Anterior cingulate cortex (tissue), 58 donors: ENCODE measurements at regions not wholly inside any gene's neighbourhood (a gene's known extent, or its start where the extent isn't known, plus 50 kb on each side); places are given as distances from the start of the nearest gene placed in this dataset.
"Not testable (repeated sequence)": the region's sequence is repeated elsewhere in the genome, so short reads cannot be mapped to it uniquely, and the experiment has no call there.

Experiments
- DNase-seq, 58 donors: peaks; one replicate each; lab custom pipeline; 2025; lab: John Stamatoyannopoulos, UW

DNA sequence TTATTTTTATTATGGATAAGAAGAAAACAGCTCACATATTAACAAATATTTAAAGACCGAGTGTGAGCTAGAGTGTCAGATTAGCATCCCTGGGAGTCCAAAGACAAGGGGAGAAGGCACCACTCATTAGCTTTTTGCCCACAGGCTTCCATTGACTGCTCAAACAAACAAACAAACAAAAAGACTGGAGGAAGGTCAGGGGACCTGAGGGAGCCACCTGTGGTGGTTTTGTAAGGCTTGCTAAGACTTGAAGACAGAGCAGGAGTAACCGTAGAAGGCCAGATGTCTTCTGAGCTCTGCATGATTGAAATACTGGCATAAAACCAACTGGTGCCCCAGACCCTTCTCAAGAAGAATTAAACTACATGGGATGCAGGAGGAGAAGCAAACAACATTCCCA lies 395.2 kb upstream of the CNTN5 start:
- no peak for DNase-seq

DNA sequence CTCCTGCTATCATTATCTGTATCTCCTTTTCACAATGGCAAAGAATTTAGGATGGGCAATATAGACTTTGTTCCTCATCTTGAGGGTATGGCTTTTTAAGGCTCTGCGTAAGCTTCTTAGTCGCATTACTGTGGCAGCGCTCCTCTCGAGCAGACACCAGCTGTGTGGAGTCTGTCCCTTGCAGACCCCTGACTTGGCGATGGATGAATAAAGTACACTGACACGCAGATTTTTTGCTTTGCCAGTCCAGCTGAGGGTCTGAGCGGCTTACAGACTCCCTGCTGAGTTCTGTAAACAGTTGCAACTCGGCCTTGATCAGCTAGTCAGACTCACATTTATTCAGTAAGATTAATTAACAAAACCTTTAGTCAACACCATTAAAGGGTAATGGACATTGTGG lies 390.0 kb upstream of the CNTN5 start:
- DNase-seq: no peak

DNA sequence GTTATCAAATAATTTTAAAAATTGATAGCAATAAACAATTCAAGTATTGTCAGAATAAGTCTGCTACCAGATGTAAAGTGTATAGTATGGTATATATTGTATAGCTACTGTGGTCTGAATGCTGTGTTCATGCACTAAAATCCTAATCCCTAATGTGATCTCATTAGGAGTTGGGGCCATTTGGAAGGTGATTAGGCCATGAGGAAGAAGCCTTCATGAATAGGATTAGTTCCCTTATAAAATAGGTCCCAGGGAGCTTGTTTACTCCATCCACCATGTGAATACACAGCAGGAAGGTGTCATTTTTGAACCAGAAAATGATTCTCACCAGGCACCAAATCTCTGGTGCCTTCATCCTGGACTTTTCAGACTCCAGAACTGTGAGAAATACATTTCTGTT lies 363.0 kb upstream of the CNTN5 start:
- no peak for DNase-seq

DNA sequence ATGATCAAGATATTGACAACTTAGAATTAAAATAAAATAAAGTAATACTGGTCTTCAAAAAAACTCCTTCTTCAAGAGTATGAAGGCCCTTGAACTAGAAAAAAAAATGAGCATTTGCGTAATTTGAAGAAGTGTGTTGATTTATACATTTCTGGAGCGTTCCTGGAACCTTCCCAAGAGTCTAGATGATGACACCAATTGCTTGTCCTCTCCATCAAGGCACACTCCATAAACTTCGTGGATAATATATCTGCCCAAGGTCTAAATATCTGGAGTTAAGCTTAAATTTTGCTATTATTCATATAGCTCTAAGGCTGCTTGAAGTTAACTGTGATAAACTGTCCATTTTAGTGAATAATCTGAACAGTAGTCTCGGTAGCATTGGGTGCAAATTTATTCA lies 361.3 kb upstream of the CNTN5 start:
- no peak for DNase-seq

DNA sequence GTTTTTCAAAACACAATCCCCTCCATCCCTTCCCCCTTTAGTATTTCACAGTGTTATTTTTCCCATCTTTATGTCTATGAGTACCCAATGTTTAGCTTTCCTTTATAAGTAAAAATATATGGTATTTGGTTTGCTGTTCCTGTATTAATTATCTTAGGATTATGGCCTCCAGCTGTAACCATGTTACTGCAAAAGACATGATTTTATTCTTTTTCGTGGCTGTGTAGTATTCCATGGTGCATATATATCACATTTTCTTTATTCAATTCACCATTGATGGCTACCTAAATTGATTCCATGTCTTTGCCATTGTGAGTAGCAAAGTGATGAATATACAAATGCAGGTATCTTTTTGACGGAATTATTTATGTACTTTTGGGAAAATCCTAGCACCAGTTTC lies 346.4 kb upstream of the CNTN5 start:
- no peak for DNase-seq

DNA sequence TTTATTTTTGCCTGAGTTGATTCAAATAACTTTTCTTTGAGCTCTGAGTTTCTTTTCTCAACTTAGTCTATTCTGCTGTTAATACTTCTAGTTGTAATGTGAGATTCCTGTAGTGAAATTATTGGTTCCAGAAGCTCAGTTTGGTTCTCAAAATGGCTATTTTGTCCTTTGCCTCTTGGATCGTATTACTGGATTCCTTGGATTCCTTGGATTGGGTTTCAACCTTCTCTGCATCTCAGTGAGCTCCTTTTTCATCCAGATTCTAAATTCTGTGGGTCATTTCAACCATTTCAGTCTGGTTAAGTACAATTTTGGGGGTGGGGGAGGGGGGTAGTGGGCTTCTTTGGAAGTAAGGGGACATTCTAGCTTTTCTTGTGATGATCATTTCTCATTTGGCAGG lies 341.1 kb upstream of the CNTN5 start:
- DNase-seq: no peak

DNA sequence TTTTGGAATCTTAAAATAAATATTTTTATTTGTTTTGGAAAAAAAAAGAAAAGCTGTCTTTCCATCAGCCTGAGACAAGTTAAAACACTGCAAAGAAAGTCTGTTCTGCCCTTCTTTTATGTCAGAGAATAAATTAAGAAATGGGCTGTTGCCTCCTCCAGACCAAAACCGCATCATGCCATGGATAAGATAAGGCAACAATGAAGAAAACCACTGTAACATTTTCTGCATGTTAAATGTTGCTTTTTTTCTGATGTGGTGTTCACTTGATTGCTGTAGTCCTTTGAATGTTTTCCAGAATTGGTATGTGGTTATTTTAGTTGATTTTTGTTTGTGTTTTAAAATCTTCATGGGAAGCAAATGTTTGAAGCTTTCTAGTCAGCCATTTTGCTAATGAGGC lies 319.2 kb upstream of the CNTN5 start:
- DNase-seq: no peak

DNA sequence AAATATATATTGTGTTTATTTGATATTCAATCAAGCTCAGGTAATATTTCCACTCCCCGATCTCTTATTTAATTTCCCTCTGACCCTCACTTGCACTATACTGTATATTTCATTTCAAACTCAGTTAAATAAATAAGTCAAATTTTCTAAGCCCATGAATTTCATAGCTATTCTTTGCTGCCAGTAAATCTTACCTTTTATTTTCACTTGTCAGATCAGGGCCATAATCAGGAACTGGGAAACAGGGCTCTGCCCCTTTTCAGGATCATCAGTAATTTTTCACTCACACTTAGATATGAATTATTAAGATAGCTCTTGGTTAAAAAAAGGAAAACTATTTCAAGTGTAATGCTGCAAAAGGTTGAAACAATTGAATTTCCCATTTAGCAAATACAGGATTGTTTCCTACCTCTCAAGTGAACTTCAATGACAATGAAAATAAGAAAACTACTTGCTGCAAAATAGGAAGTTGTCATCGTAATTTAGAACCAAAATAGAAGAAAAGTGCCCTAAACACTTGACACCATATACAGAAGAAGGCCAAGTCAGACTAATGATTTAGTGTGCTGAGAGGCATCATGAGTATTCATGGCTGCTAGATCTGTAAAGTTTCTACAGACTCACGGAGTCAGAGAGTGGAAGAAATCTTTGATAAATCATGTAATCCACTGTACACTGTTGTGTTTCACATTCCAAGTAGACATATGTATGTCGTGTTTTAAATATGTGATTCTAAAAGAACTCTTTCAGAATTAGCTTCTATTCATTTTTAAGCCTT lies 316.8 kb upstream of the CNTN5 start:
- DNase-seq: no peak

DNA sequence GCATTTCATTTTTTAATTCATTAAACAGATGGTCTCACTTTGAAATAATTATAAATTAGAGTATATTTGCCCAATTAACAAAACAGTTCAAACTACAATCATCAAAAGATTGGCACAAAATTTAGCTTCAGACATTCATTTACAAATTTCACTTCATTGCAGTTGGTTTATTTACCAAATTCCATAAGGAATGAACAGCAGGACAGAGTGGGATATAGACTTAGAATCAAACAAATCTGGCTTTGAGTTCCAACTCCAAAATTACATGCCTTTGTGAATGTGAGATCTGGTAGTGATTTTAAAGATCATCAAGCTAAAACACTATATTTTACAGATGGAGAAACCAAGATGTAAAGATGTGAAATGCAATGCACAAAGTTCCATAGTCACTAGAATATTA lies 310.7 kb upstream of the CNTN5 start:
- no peak for DNase-seq

DNA sequence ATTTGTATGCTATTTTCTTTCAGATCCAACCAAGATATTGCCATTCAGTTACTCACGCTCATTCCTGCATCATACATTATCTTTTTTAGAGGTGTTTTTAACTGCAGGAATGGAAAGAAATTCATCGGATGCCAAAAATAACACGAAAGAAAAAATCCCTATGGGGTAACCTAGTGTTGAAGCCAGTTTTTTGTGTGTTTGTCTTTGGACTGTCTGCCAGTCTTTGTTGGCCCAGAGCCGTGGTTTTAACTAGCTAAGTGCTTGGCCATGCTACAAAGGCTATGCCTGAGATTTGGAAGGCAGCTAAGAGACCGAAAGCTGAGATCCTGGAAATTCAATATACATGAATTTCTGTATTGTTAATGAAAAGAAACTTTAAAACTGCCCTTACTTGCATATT lies 309.8 kb upstream of the CNTN5 start:
- DNase-seq: peak in 7 of 58 donors; percentile 1 to 29 (median 4)

DNA sequence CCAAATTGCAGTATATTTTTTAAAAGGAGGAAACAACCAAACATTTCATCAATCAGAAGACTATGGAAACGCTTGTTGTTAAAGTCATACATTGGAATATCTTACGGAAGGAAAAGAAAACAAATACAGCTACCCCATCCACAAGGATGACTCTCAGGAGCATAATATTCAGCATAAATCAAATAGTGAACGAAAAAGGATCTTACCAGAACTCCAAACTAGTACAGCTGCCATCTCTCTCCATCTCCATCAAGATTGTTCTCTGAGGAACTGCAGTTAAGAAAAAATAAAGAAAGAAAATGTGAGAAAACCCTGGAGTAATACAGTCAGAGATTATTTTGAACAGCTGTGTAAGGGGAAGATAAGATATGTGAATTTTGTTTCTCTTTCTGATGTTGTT lies 299.8 kb upstream of the CNTN5 start:
- no peak for DNase-seq

DNA sequence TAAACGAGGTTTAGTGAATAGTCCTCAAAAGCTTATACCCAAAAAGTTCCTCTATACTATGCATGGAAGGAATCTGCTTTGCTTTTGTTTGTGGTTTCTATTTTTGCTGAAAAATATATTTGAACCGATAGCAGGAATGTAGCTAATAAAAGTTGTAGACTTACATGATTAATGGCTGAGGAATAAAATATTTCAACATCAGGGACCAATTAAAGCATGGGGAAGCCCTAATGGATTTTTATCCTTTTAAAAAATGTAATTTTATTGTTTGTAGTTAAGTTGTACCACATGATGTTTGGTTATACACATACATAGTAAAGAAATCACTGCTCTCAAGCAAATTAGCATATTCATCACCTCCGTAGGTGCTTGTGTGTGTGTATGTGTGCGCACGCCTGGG lies 295.3 kb upstream of the CNTN5 start:
- DNase-seq: no peak

DNA sequence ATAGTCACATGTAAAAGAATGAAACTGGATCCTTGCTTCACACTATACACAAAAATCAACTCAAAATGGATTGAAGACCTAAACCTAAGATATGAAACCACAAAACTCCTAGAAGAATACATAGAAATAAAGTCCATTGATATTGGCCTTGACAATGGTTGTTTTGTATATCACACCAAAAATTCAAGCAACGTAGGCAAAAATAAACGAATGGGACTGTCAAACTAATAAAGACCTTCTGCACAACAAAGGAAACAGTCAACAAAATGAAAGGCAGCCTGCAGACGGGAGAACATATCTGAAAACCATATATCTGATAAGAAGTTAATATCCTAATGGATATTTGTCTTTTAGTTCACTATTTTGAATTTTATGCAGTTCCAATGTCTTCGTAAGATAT lies 292.3 kb upstream of the CNTN5 start:
- DNase-seq: no peak

DNA sequence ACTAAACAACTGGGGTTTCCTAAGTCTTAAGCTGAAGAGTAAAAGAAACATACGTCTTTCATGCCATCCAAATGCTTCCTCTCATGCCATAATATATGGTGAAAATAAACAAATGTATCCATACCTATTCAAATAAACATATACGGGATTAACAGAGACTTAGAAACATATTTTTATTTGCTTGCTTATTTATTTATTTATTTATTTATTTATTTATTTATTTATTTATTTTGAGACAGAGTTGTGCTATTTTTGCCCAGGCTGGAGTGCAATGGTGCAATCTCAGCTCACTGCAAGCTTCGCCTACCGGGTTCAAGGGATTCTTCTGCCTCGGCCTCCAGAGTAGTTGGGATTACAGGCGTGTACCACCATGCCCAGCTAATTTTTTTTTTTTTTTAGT lies 291.6 kb upstream of the CNTN5 start:
- no peak for DNase-seq

DNA sequence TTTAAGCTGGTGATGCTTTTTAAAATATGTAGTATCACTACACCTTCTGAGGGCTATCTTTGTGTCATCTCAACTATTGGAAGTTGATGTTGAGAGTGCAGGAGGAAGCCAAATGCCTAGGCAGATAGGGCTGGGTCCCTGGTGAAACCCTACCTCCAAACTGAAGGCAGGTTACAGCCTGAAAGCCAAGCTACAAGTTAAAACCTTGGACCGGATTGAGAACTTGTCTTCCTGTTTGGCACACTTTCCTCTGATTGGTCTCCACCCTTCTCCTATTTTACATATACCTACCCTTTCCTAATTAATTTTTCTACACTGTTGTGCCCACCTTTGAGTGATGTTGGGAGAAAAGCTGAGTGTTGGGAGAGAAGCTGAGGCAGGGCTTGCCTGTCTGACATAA lies 287.8 kb upstream of the CNTN5 start:
- DNase-seq: no peak

DNA sequence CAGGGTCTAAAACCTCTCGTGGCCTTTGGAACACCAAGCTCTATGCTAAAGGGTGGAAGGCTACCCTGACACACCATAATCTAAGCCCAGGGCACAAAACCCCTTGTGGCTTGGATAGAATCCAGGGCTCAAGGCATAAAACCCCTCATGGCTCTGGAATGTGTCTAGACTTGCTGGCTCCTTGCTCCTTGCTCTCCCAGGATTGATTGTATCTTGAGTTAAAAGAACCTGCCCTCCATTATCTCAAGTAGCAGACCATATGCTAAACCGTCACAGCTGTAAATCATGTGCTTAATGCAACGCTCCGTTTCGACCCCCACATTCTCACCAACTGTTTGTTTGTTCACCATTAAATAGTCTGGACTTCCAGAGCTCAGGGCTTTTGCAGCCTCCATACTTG lies 287.4 kb upstream of the CNTN5 start:
- not testable (repeated sequence) for DNase-seq

DNA sequence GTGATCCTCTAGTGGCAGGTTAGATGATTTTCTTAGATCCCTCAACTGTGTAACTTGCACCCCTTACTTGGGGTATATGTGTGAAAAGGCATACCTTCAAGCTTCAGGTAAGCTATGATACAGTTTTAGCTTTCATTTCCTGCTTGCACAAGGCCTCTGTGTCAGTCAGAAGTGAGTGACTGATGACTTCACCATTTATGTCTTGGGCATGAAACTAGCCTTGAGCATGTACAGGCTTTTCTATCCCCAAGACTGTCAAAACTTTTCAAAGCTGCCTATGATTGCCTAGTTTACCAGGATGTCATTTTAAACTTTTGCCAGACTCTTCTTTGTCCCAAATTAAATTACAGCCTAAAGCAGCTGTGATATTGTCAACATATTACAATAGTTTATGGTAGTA lies 286.1 kb upstream of the CNTN5 start:
- no peak for DNase-seq

DNA sequence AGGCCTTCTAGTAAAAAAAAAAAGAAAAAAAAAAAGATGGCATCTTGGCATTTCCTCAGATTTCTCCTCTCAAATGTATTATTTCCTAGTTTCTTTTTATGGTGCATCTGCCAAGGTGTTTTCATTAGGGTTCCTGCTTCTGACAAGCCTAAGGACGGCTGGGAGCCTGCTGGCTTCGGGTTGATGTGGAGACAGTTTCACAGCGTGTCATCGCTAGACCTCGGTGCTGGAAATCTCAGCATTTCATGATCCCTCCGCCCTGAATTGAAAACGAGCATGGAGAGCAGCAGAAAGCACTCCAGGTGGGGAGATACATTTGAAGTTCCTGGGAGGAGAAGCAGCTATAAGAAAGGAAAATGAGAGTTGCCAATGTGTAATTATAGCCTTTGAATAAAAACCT lies 283.9 kb upstream of the CNTN5 start:
- DNase-seq: no peak

DNA sequence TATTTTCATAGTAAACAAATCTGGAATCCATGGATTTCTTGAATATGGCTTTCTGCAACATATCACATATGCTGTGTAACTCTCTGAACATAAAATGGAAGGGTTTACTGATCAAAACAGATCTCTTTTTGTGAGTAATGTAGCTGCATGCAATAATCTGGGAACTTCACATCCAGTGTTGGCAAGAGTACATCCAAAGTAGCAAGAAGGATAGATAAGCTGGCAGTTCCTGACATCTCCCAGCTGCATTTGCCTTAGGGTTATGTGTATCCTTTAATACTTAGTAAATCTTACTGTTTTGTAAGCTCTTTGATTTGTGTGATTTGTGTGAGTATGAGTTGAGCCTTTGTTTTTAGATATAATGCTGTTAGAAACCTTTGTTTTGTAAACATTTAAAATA lies 280.4 kb upstream of the CNTN5 start:
- no peak for DNase-seq

DNA sequence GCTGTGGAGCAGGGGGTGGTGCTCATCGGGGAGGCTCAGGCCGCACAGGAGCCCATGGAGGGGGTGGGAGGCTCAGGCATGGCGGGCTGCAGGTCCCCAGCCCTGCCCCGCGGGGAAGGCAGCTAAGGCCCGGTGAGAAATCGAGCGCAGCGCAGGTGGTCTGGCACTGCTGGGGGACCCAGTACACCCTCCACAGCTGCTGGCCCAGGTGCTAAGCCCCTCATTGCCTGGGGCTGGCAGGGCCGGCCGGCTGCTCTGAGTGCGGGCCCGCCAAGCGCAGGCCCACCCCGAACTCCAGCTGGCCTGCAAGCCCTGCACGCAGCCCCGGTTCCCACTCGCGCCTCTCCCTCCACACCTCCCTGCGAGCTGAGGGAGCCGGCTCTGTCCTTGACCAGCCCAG lies 257.3 kb upstream of the CNTN5 start:
- DNase-seq: not testable (repeated sequence)

DNA sequence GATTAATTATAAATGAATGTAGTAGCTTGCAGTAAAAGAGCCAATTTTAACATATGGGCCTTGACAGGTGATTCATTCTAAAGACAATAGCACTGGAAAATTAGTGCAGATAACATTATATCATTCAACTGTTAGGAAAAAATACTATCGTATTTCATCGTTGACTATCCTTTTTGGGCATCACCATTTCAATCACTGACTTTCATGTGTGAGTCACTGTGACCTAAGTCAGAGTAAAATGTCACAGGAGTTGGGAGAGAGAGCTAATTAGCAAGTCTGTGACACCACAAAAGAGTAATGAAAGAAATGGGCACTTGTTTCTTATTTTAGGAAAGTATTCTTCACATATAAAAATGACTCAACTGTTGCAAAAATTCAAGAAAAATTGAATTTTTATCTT lies 253.8 kb upstream of the CNTN5 start:
- DNase-seq: no peak

DNA sequence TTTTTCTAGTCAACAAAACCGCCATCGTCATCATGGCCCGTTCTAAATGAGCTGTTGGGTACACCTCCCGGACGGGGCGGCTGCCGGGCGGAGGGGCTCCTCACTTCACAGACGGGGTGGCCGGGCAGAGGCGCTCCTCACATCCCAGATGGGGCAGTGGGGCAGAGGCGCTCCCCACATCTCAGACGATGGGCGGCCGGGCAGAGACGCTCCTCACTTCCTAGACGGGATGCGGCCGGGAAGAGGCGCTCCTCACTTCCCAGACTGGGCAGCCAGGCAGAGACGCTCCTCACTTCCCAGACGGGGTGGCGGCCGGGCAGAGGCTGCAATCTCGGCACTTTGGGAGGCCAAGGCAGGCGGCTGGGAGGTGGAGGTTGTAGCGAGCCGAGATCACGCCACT lies 250.7 kb upstream of the CNTN5 start:
- DNase-seq: not testable (repeated sequence)

DNA sequence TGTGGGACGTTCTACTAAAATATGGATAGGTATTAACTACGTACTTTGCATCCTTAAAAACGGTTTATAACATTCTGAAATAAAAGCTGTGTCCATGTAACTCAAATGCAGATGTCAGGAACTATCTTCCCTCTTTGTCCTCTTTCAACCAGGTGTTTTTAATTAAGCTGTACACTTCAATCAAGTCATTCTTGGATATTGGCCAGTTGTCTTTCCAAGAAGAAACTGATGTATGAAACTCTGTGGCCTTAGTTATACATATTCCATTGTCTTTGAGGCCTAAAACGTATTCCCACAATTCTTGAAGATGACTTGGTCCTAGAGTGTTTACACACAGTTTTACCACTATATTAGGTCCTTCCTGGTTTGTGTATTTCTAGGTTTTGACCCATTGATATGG lies 249.0 kb upstream of the CNTN5 start:
- no peak for DNase-seq
